Left cardiac atrium (tissue), 4 donors: ENCODE measurements at regions not wholly inside any gene's neighbourhood (a gene's known extent, or its start where the extent isn't known, plus 50 kb on each side); places are given as distances from the start of the nearest gene placed in this dataset.
A peak's percentile ranks its signal among the peaks of the same experiment; 100 is the strongest.
"Not testable (repeated sequence)": the region's sequence is repeated elsewhere in the genome, so short reads cannot be mapped to it uniquely, and the experiment has no call there.

Experiments used
- ATAC-seq, 2 donors: fragments of 200-7000 bp; cut with Tn5 transposase; one replicate each; pipeline ENCODE4 v1.9.1; 2020; ENCODE audit warnings: mild to moderate bottlenecking in 2 of 2, moderate library complexity in 2 of 2
- DNase-seq: peaks from one replicate; pipeline ENCODE4 v3.0.0-alpha.2; 2020
- intact Hi-C, 2 donors: fragments of 100-400 bp; cut with DNase I; formaldehyde crosslinking; loops; one replicate each; pipeline versions ENCODE4 v1.14.1 to v1.15.1; 2022 to 2023
- donor health status: DM: no; HTN: yes; CAD: no.
- donor health status: DM: no; HTN: yes; CAD: no; lungs with severe emphysema.
- donor health status: DM: yes; HTN: yes; CAD: no.
- donor health status: Dilated cardiomyopathy.

- intact Hi-C loops: no loop called here
These were observed 164.0 kb upstream of the DTNBP1 start for GRCh38 chr6:15826814-15827318.

GRCh38 chr6:15825332-15825930, 162.6 kb upstream of the DTNBP1 start:
- intact Hi-C loops: no loop called here
- no peak for DNase-seq
- no peak for ATAC-seq

More at GRCh38 chr6:15826814-15827318, 164.0 kb upstream of the DTNBP1 start:
- peak in 1 of 2 donors; percentile 8 for ATAC-seq
- DNase-seq: no peak

GRCh38 chr6:15824811-15825210, 162.0 kb upstream of the DTNBP1 start:
- DNase-seq (no peak), ATAC-seq (no peak)
- intact Hi-C loops: no loop called here

- DNase-seq (no peak), ATAC-seq (no peak)
- intact Hi-C loops: no loop called here
These were observed 161.1 kb upstream of the DTNBP1 start for GRCh38 chr6:15823838-15824414.

- intact Hi-C loops: no loop called here
- DNase-seq: no peak
- no peak for ATAC-seq
These were observed 160.0 kb upstream of the DTNBP1 start for GRCh38 chr6:15822835-15823234.

GRCh38 chr6:15819841-15820240, 157.0 kb upstream of the DTNBP1 start:
- no peak for DNase-seq
- intact Hi-C loops: no loop called here
- peak; percentile 89 to 91 for ATAC-seq

- ATAC-seq (no peak), DNase-seq (no peak)
- intact Hi-C loops: no loop called here
These were observed 156.4 kb upstream of the DTNBP1 start for GRCh38 chr6:15819226-15819625.

GRCh38 chr6:15818491-15818890, 155.7 kb upstream of the DTNBP1 start:
- intact Hi-C loops: no loop called here
- ATAC-seq (no peak), DNase-seq (no peak)

- intact Hi-C loops: no loop called here
- DNase-seq (no peak), ATAC-seq (no peak)
These were observed 155.2 kb upstream of the DTNBP1 start for GRCh38 chr6:15818044-15818443.

GRCh38 chr6:15817100-15817499, 154.3 kb upstream of the DTNBP1 start:
- DNase-seq: no peak
- intact Hi-C loops: no loop called here
- no peak for ATAC-seq

GRCh38 chr6:15816661-15817060, 153.8 kb upstream of the DTNBP1 start:
- intact Hi-C loops: no loop called here

GRCh38 chr6:15813698-15814097, 150.9 kb upstream of the DTNBP1 start:
- DNase-seq, ATAC-seq, intact Hi-C loops: not testable (repeated sequence)

More at GRCh38 chr6:15816661-15817060, 153.8 kb upstream of the DTNBP1 start:
- DNase-seq (no peak), ATAC-seq (no peak)

- ATAC-seq: no peak
- intact Hi-C loops: no loop called here
- DNase-seq: no peak
These were observed 148.3 kb upstream of the DTNBP1 start for GRCh38 chr6:15811107-15811506.

GRCh38 chr6:15810618-15811017, 147.8 kb upstream of the DTNBP1 start:
- intact Hi-C loops: no loop called here
- DNase-seq (no peak), ATAC-seq (no peak)

- ATAC-seq (no peak), DNase-seq (no peak)
- intact Hi-C loops: no loop called here
These were observed 146.5 kb upstream of the DTNBP1 start for GRCh38 chr6:15809367-15809766.

- ATAC-seq: no peak
- intact Hi-C loops: no loop called here
- no peak for DNase-seq
These were observed 141.6 kb upstream of the DTNBP1 start for GRCh38 chr6:15804164-15805154.

- ATAC-seq (no peak), DNase-seq (no peak)
- intact Hi-C loops: no loop called here
These were observed 139.6 kb upstream of the DTNBP1 start for GRCh38 chr6:15802466-15802865.

- ATAC-seq (no peak), DNase-seq (no peak)
- intact Hi-C loops: no loop called here
These were observed 139.1 kb upstream of the DTNBP1 start for GRCh38 chr6:15801912-15802311.

GRCh38 chr6:15800841-15801617, 138.2 kb upstream of the DTNBP1 start:
- DNase-seq: no peak
- intact Hi-C loops: no loop called here
- no peak for ATAC-seq
